GM12878 (cell line): ENCODE measurements at regions not wholly inside any gene's neighbourhood (a gene's known extent, or its start where the extent isn't known, plus 50 kb on each side); places are given as distances from the start of the nearest gene placed in this dataset.

Source experiments
- ATAC-seq: fragments of 200-7000 bp; cut with Tn5 transposase; 3 replicates; pipeline ENCODE4 v1.9.1; 2020; ENCODE audit warnings: mild to moderate bottlenecking, moderate library complexity
- BruUV-seq: library from RNA; stranded (reverse); fragments of 400-500 nt; replicated peaks from 2 replicates; lab custom pipeline; 2021; lab: Mats Ljungman, UMichigan
- CTCF ChIA-PET: fragments of 300-600 bp; sonication (Branson Sonifier 250); formaldehyde crosslinking; extraction: SDS; loops from one replicate; lab custom pipeline; 2021; ENCODE audit warnings: inconsistent platforms; lab: Yijun Ruan, JAX
- POLR2A ChIA-PET: fragments of 350-600 bp; formaldehyde crosslinking; extraction: SDS; loops from one replicate; lab custom pipeline; 2021; ENCODE audit warnings: inconsistent platforms; lab: Charles Lee
- RAD21 ChIA-PET: fragments of 300-600 bp; sonication (Branson Sonifier 250); formaldehyde crosslinking; loops from one replicate; lab custom pipeline; 2023; ENCODE audit warnings: antibody characterized with exemption; ENCODE audit not compliant: unreplicated experiment; lab: Charles Lee
- SMC1A ChIA-PET: fragments of 300-600 bp; sonication (Branson Sonifier 250); formaldehyde crosslinking; loops from one replicate; lab custom pipeline; 2023; ENCODE audit not compliant: unreplicated experiment, uncharacterized antibody; lab: Charles Lee
- DNase-seq: peaks from one replicate; pipeline ENCODE4 v3.0.0-alpha.2; 2011; ENCODE audit warnings: low read depth, low spot score
- FAIRE-seq: peaks from 3 replicates; lab custom pipeline; 2011; peaks lifted over from hg19 to GRCh38; lab: Jason Lieb, UNC
- H2AFZ ChIP-seq: 2 replicates; pipeline ENCODE4 v1.6.0; 2011; ENCODE audit warnings: low read depth, low read length, control low read depth; ENCODE audit not compliant: control insufficient read depth
- H3K27ac ChIP-seq: 2 replicates; pipeline ENCODE4 v1.5.1; 2011; ENCODE audit warnings: control low read depth; ENCODE audit not compliant: control insufficient read depth, insufficient read depth
- H3K27me3 ChIP-seq, 2 experiments: replicated peaks in 1 of 2; 2 replicates each; pipeline versions ENCODE4 v1.6.0 to v1.6.1; 2011; ENCODE audit warnings: low read length in 1 of 2; ENCODE audit not compliant: control insufficient read depth in 2 of 2, insufficient read depth in 2 of 2
- H3K36me3 ChIP-seq, 2 experiments: 2 replicates each; pipeline ENCODE4 v1.5.1; 2011; ENCODE audit warnings: low read length in 1 of 2; ENCODE audit not compliant: control insufficient read depth in 2 of 2, insufficient read depth in 2 of 2
- H3K4me1 ChIP-seq: 2 replicates; pipeline ENCODE4 v1.6.1; 2011; ENCODE audit warnings: mild to moderate bottlenecking, low read length, moderate library complexity, mixed read lengths; ENCODE audit not compliant: control insufficient read depth, insufficient read depth
- H3K4me2 ChIP-seq: 2 replicates; pipeline ENCODE4 v1.6.0; 2011; ENCODE audit warnings: control low read depth; ENCODE audit not compliant: control insufficient read depth, insufficient read depth
- H3K4me3 ChIP-seq: fragments of 200-600 bp; sonication (generic); 2 replicates; pipeline ENCODE4 v1.5.1; 2016
- H3K79me2 ChIP-seq: 2 replicates; pipeline ENCODE4 v1.6.0; 2011; ENCODE audit warnings: low read length; ENCODE audit not compliant: control insufficient read depth, insufficient read depth
- H3K9ac ChIP-seq: 2 replicates; pipeline ENCODE4 v1.8.0; 2011; ENCODE audit warnings: low read length, control low read depth, mixed read lengths; ENCODE audit not compliant: control insufficient read depth, insufficient read depth
- H3K9me3 ChIP-seq: replicated peaks from 3 replicates; pipeline ENCODE4 v1.5.1; 2011; ENCODE audit warnings: mild to moderate bottlenecking, low read length; ENCODE audit not compliant: control insufficient read depth, insufficient read depth
- H4K20me1 ChIP-seq: 2 replicates; pipeline ENCODE4 v1.6.0; 2011; ENCODE audit not compliant: control insufficient read depth, insufficient read depth
- BRCA1 ChIP-seq: IDR thresholded peaks from 2 replicates; pipeline ENCODE4 v1.6.1; 2011; ENCODE audit warnings: low read depth, low read length, improper control_type of control experiment
- CBX3 ChIP-seq: fragments of 200-600 bp; sonication (generic); IDR thresholded peaks from 2 replicates; pipeline ENCODE4 v1.6.1; 2016; ENCODE audit warnings: low read depth, borderline replicate concordance
- E4F1 ChIP-seq: fragments of 450-650 bp; IDR thresholded peaks from 2 replicates; pipeline ENCODE4 v1.6.1; 2018; ENCODE audit warnings: borderline replicate concordance, mild to moderate bottlenecking; ENCODE audit not compliant: partially characterized antibody
- IKZF1 ChIP-seq: fragments of 450-650 bp; conservative IDR thresholded peaks from 2 replicates; pipeline ENCODE4 v1.6.1; 2017; ENCODE audit warnings: antibody characterized with exemption, mild to moderate bottlenecking
- IKZF2 ChIP-seq, 2 experiments: fragments of 450-650 bp; IDR thresholded peaks; 2 replicates each; pipeline ENCODE4 v1.6.1; 2017; ENCODE audit warnings: mild to moderate bottlenecking in 2 of 2, moderate library complexity in 2 of 2
- LARP7 ChIP-seq: fragments of 450-650 bp; IDR thresholded peaks from 2 replicates; pipeline ENCODE4 v1.6.1; 2017; ENCODE audit warnings: mild to moderate bottlenecking
- NR2C2 ChIP-seq: IDR thresholded peaks from 2 replicates; pipeline ENCODE4 v1.6.1; 2011; ENCODE audit warnings: borderline replicate concordance, low read depth; ENCODE audit not compliant: control insufficient read depth, insufficient read length
- RAD21 ChIP-seq: IDR thresholded peaks from 2 replicates; pipeline ENCODE4 v1.6.1; 2011; ENCODE audit warnings: mild to moderate bottlenecking, low read depth, low read length, moderate library complexity; ENCODE audit not compliant: insufficient read depth
- RCOR1 ChIP-seq: conservative IDR thresholded peaks from 2 replicates; pipeline ENCODE4 v1.6.1; 2012; ENCODE audit warnings: low read depth, low read length, improper control_type of control experiment
- SIN3A ChIP-seq: IDR thresholded peaks from 2 replicates; pipeline ENCODE4 v1.6.1; 2012; ENCODE audit warnings: low read depth, low read length, improper control_type of control experiment
- STAT3 ChIP-seq: IDR thresholded peaks from 2 replicates; pipeline ENCODE4 v1.6.1; 2011; ENCODE audit warnings: low read depth, low read length, improper control_type of control experiment
- TCF7 ChIP-seq: IDR thresholded peaks from 2 replicates; pipeline ENCODE4 v1.6.1; 2014; ENCODE audit warnings: antibody characterized with exemption, borderline replicate concordance
- WRNIP1 ChIP-seq: IDR thresholded peaks from 2 replicates; pipeline ENCODE4 v1.6.1; 2011; ENCODE audit warnings: low read depth, low read length, improper control_type of control experiment, borderline replicate concordance
- YY1 ChIP-seq: IDR thresholded peaks from 2 replicates; pipeline ENCODE4 v1.6.1; 2011; ENCODE audit warnings: low read depth, mild to moderate bottlenecking, low read length
- ZBTB4 ChIP-seq: fragments of 450-650 bp; formaldehyde crosslinking; IDR thresholded peaks from 2 replicates; pipeline ENCODE4 v1.4.0; 2022; ENCODE audit warnings: mild to moderate bottlenecking, moderate library complexity
- ZNF274 ChIP-seq: IDR thresholded peaks from one replicate; pipeline ENCODE4 v1.8.0; 2011; ENCODE audit not compliant: insufficient read length, insufficient read depth
- WGBS: methylation state at CpG from one replicate; pipeline ENCODE4 v1.1.6; 2016; ENCODE audit warnings: low lambda C conversion rate; ENCODE audit not compliant: insufficient replicate concordance, insufficient coverage; ENCODE audit errors: missing lambda C conversion rate; 5-methylcytosine and 5-hydroxymethylcytosine counted together
- in situ Hi-C: fragments of 300-500 bp; cut with MboI; formaldehyde crosslinking; loops from 9 replicates; pipeline ENCODE4 v1.14.3; 2018; ENCODE audit warnings: mixed read lengths
- intact Hi-C: fragments of 100-400 bp; cut with micrococcal nuclease; formaldehyde crosslinking; loops from one replicate; pipeline ENCODE4 v1.14.2; 2022; ENCODE audit not compliant: unreplicated experiment
- TF ChIP-seq, protein P1 (sequence below): IDR thresholded peaks from 2 replicates; pipeline ENCODE4 v1.6.1; 2011; ENCODE audit warnings: borderline replicate concordance, low read depth, mild to moderate bottlenecking, moderate library complexity, mixed read lengths, low read length; ENCODE audit not compliant: insufficient read depth; ENCODE audit errors: extremely low read length
- TF ChIP-seq, protein P2 (sequence below): fragments of 450-650 bp; IDR thresholded peaks from 2 replicates; pipeline ENCODE4 v1.6.1; 2017; ENCODE audit warnings: mild to moderate bottlenecking, low read depth, inconsistent platforms; ENCODE audit not compliant: poor library complexity, severe bottlenecking

- no peaks in the 10 kb centered on the region; the same call in 2 of the 3 replicates for H3K9me3 ChIP-seq
- no peaks in the 10 kb centered on the region for H3K27me3 ChIP-seq
- H3K27ac ChIP-seq: no peak overlapping the region
- H4K20me1 ChIP-seq: no peaks in the 10 kb centered on the region
- ATAC-seq: no peak
- intact Hi-C loops: no loop called here
- no peak for FAIRE-seq
- ChIA-PET SMC1A (no interaction called here), POLR2A (no interaction called here), CTCF (no interaction called here), RAD21 (no interaction called here)
- H3K36me3 ChIP-seq: no peaks in the 10 kb centered on the region
- no peak overlapping the region for H3K4me2 ChIP-seq
- DNase-seq: no peak
- H3K79me2 ChIP-seq: no peaks in the 10 kb centered on the region
- no peak overlapping the region for H3K4me3 ChIP-seq
- in situ Hi-C loops: no loop called here
- 0% methylated on average over 2 of the region's 2 CpGs for WGBS
- H3K9ac ChIP-seq: no peak overlapping the region
- no peak overlapping the region; the same call in 1 of the 2 replicates for H2AFZ ChIP-seq
- H3K4me1 ChIP-seq: no peaks in the 10 kb centered on the region
- BruUV-seq: no TSS peak
- no peak for TF ChIP-seq E4F1
- no peak for TF ChIP-seq RCOR1
- TF ChIP-seq ZBTB4: no peak
- no peak for TF ChIP-seq IKZF1
- no peak for TF ChIP-seq SIN3A
- no peak for TF ChIP-seq LARP7
- TF ChIP-seq BRCA1: no peak
- no peak for TF ChIP-seq STAT3
- TF ChIP-seq, protein P1, sequence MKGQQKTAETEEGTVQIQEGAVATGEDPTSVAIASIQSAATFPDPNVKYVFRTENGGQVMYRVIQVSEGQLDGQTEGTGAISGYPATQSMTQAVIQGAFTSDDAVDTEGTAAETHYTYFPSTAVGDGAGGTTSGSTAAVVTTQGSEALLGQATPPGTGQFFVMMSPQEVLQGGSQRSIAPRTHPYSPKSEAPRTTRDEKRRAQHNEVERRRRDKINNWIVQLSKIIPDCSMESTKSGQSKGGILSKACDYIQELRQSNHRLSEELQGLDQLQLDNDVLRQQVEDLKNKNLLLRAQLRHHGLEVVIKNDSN: no peak
- TF ChIP-seq NR2C2: no peak
- TF ChIP-seq TCF7: no peak
- no peak for TF ChIP-seq YY1
- TF ChIP-seq IKZF2 (IDR thresholded peaks at IDR 0.05): no peak
- no peak for TF ChIP-seq WRNIP1
- TF ChIP-seq ZNF274: no peak
- TF ChIP-seq RAD21: no peak
- TF ChIP-seq, protein P2, sequence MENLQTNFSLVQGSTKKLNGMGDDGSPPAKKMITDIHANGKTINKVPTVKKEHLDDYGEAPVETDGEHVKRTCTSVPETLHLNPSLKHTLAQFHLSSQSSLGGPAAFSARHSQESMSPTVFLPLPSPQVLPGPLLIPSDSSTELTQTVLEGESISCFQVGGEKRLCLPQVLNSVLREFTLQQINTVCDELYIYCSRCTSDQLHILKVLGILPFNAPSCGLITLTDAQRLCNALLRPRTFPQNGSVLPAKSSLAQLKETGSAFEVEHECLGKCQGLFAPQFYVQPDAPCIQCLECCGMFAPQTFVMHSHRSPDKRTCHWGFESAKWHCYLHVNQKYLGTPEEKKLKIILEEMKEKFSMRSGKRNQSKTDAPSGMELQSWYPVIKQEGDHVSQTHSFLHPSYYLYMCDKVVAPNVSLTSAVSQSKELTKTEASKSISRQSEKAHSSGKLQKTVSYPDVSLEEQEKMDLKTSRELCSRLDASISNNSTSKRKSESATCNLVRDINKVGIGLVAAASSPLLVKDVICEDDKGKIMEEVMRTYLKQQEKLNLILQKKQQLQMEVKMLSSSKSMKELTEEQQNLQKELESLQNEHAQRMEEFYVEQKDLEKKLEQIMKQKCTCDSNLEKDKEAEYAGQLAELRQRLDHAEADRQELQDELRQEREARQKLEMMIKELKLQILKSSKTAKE: no peak
- TF ChIP-seq CBX3: no peak
Observed at GRCh38 chr4:104022226-104022625, 302.4 kb upstream of the TACR3 start.
